ENCODE measurements at regions not wholly inside any gene's neighbourhood (a gene's known extent, or its start where the extent isn't known, plus 50 kb on each side); places are given as distances from the start of the nearest gene placed in this dataset.

DNA sequence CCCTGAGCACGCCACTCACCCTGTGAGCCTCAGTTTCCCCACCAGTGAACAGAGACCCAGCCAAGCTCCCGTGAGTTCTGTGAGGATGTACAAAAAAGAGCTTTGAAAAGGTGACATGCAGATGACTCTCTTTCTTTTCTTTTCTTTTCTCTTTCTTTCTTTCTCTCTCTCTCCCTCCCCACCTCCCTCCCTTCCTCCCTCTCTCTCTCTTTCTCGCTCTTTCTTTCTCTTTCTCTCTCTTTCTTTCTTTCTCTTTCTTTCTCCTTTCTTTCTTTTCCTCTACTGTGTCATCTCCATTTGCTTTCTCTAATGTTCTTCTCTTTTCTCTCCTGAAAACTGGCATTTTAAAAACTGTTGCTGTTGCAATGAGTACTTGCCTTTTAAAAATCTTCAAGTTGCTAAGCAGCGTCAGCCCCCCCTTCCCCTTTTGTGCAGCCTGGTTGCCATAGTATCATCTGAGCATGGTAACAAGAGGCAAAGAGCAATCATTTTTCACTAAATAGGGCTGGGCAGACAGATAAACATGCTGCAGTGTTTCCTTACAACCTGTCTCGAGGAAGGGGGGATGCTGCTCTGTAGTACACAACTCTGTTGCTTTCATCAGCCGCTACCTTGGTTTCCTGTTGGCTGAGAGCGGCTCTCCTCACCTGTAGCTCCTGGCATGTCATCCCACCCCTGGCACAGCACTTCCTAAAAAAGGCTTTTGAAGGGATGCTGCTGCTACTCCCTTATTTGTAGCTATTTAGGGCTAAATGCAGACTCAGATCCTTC, 108.7 kb upstream of the MBNL2 start:
- TF ChIP-seq REST (IDR thresholded peaks at IDR 0.05; ENCODE audit: low read depth) (no peak), SIN3A (IDR thresholded peaks at IDR 0.05; ENCODE audit: low read depth) (no peak)
- intact Hi-C loops (cut with micrococcal nuclease) = no loop called here
- DNase-seq (ENCODE audit: low read depth, low spot score) (no peak), ATAC-seq (no peak)
- Histone ChIP-seq H3K27ac (ENCODE audit: low read depth, low read length) (no peak overlapping the region), H3K4me1 (ENCODE audit: control insufficient read depth in 1 of 2, insufficient read depth in 2 of 2, low read length in 2 of 2) (peaks cover 34 to 40% of the 10 kb centered on the region in 2 experiments), H2AFZ (ENCODE audit: low read depth, low read length, poor library complexity, severe bottlenecking) (no peak overlapping the region), H3K9me2 (ENCODE audit: insufficient read depth) (no peaks in the 10 kb centered on the region), H3K4me2 (ENCODE audit: low read length) (no peak overlapping the region), H3K9ac (ENCODE audit: low read length) (no peak overlapping the region), H3K4me3 (replicated peaks in 1 of 2; ENCODE audit: low read depth in 1 of 2, low read length in 2 of 2) (no peak overlapping the region), H3K36me3 (ENCODE audit: control insufficient read depth in 1 of 2, insufficient read depth in 2 of 2, low read length in 2 of 2) (no peaks in the 10 kb centered on the region), H3K27me3 (ENCODE audit: insufficient read depth, low read length) (no peaks in the 10 kb centered on the region), H3K79me2 (ENCODE audit: insufficient read depth, low read length) (no peaks in the 10 kb centered on the region), H4K20me1 (ENCODE audit: insufficient read depth) (no peaks in the 10 kb centered on the region), H3K9me3 (ENCODE audit: control insufficient read depth in 1 of 2, insufficient read depth in 1 of 2, low read depth in 1 of 2, low read length in 2 of 2) (no peaks in the 10 kb centered on the region)
- no TSS peak for BruUV-seq (replicated peaks)
- RAD21 ChIA-PET (ENCODE audit: low non-redundant PET in 1 of 2, low total read pairs in 2 of 2, uncharacterized antibody in 2 of 2, unreplicated experiment in 2 of 2) = no interaction called here
- POLR2A ChIA-PET = interaction anchor here (1.1 kb wide), 1 partner anchor 28 kb away, joined by 4 read pairs; no protein-coding TSS in a partner anchor
- CTCF ChIA-PET = no interaction called here

- CTCF ChIA-PET = no interaction called here
- TF ChIP-seq EZH2phosphoT487 (IDR thresholded peaks at IDR 0.05; ENCODE audit: borderline replicate concordance) = no peak
- no peak for TF ChIP-seq FOSL1 (IDR thresholded peaks at IDR 0.05; ENCODE audit: low read depth)
- no peak for TF ChIP-seq TCF7L2 (IDR thresholded peaks at IDR 0.05; ENCODE audit: borderline replicate concordance, extremely low read depth, insufficient read depth, insufficient read length)
- TF ChIP-seq MAX (IDR thresholded peaks at IDR 0.05) = no peak
- no peak for TF ChIP-seq SRF (IDR thresholded peaks at IDR 0.05; ENCODE audit: low read depth)
- no peak for TF ChIP-seq EZH2 (IDR thresholded peaks at IDR 0.05)
- TF ChIP-seq ATF3 (IDR thresholded peaks at IDR 0.05) = no peak
- no peak for TF ChIP-seq POLR2AphosphoS5 (IDR thresholded peaks at IDR 0.05; ENCODE audit: low read depth, low read length)
- no peak for TF ChIP-seq ELF1 (IDR thresholded peaks at IDR 0.05; ENCODE audit: borderline replicate concordance, low read depth)
- TF ChIP-seq JUND (IDR thresholded peaks at IDR 0.05) = no peak
- TF ChIP-seq YY1 (IDR thresholded peaks at IDR 0.05; ENCODE audit: extremely low read depth, insufficient replicate concordance, low read depth, low read length) = no peak
- TF ChIP-seq RAD21 (IDR thresholded peaks at IDR 0.05; ENCODE audit: low read depth) = no peak
- no peak for TF ChIP-seq EGR1 (IDR thresholded peaks at IDR 0.05; ENCODE audit: low read depth)
- TF ChIP-seq POLR2A (IDR thresholded peaks at IDR 0.05; ENCODE audit: borderline replicate concordance, extremely low read depth, insufficient read depth, insufficient read length) = no peak
- TF ChIP-seq SP1 (IDR thresholded peaks at IDR 0.05; ENCODE audit: low read depth) = no peak
- TF ChIP-seq CEBPB (IDR thresholded peaks at IDR 0.05; ENCODE audit: low read depth) = no peak
Measured at GRCh38 chr13:97114651-97115050, 107.5 kb upstream of the MBNL2 start.

More at GRCh38 chr13:97114651-97115050, 107.5 kb upstream of the MBNL2 start:
- Histone ChIP-seq H3K9me2 (ENCODE audit: insufficient read depth) (no peaks in the 10 kb centered on the region), H3K36me3 (ENCODE audit: control insufficient read depth in 1 of 2, insufficient read depth in 2 of 2, low read length in 2 of 2) (no peaks in the 10 kb centered on the region), H3K79me2 (ENCODE audit: insufficient read depth, low read length) (no peaks in the 10 kb centered on the region), H3K27me3 (ENCODE audit: insufficient read depth, low read length) (no peaks in the 10 kb centered on the region), H2AFZ (ENCODE audit: low read depth, low read length, poor library complexity, severe bottlenecking) (no peak overlapping the region), H3K27ac (ENCODE audit: low read depth, low read length) (no peak overlapping the region), H3K4me2 (ENCODE audit: low read length) (no peak overlapping the region), H3K4me1 (ENCODE audit: control insufficient read depth in 1 of 2, insufficient read depth in 2 of 2, low read length in 2 of 2) (peaks cover 32 to 35% of the 10 kb centered on the region in 2 experiments), H3K9me3 (ENCODE audit: control insufficient read depth in 1 of 2, insufficient read depth in 1 of 2, low read depth in 1 of 2, low read length in 2 of 2) (no peaks in the 10 kb centered on the region), H3K4me3 (replicated peaks in 1 of 2; ENCODE audit: low read depth in 1 of 2, low read length in 2 of 2) (no peak overlapping the region), H4K20me1 (ENCODE audit: insufficient read depth) (no peaks in the 10 kb centered on the region), H3K9ac (ENCODE audit: low read length) (no peak overlapping the region)
- ATAC-seq (no peak), DNase-seq (ENCODE audit: low read depth, low spot score) (no peak)
- ChIA-PET RAD21 (ENCODE audit: low non-redundant PET in 1 of 2, low total read pairs in 2 of 2, uncharacterized antibody in 2 of 2, unreplicated experiment in 2 of 2) (no interaction called here), POLR2A (no interaction called here)
- BruUV-seq (replicated peaks) = no TSS peak
- intact Hi-C loops (cut with micrococcal nuclease) = no loop called here
